HG03097 (cell line): ENCODE measurements at regions not wholly inside any gene's neighbourhood (a gene's known extent, or its start where the extent isn't known, plus 50 kb on each side); places are given as distances from the start of the nearest gene placed in this dataset.
A peak's percentile ranks its signal among the peaks of the same experiment; 100 is the strongest.
"Not testable (repeated sequence)": the region's sequence is repeated elsewhere in the genome, so short reads cannot be mapped to it uniquely, and the experiment has no call there.

ENCODE experiments used
- ATAC-seq: cut with Tn5 transposase; IDR thresholded peaks from one replicate; pipeline ENCODE4 v1.9.1; 2021; ENCODE audit not compliant: unreplicated experiment, low FRiP score

GRCh38 chr6:56752009-56752408, 109.3 kb upstream of the DST start:
- ATAC-seq: no peak

GRCh38 chr6:56751604-56752003, 108.9 kb upstream of the DST start:
- ATAC-seq: no peak

- ATAC-seq: no peak
Observed at GRCh38 chr6:56750686-56751085, 108.0 kb upstream of the DST start.

DNA sequence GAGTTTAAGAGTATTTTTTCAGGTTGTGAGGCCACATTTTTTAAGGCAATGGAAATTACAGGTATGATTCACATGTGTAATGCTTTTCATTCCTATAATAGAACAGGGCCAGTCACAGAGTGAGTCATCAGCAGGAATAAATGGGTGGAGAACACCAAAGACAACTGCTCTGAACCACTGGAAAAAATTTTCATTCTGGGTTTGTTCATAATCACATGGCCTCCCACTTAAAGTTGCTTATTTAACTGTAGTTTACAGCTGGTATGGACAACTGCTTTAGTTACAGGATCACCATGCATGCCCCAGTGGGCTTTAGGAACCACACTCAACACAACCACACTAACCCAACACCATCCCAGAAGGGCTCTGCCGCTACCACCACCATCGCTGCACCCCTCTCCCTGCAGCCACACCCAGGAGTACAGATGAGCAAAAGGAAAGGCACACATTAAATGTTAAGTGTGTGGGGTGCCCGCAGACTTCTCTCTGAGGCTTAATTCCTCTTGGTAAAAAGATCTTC, 107.0 kb upstream of the DST start:
- ATAC-seq: no peak

GRCh38 chr6:56746767-56747504, 104.2 kb upstream of the DST start:
- ATAC-seq: no peak

GRCh38 chr6:56745971-56746370, 103.3 kb upstream of the DST start:
- ATAC-seq: no peak

DNA sequence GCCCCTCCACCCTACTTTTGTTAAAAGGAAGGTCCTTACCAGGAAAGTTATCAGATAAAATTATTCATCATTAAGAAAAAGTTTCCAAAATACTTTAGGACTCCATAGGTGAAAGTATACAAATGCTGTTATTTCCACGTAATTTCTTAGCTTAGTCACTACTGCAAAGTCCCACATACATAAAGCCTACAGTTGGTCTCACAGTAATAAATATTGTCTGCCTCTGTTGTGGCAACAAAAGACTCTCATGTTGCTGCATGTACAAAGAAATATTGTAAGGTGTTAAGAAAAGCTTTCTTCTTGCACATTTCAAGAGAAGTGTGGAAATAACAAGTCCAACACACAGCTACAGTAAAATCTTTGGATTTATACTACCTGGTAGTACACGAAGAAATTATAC, 102.4 kb upstream of the DST start:
- ATAC-seq: no peak

GRCh38 chr6:56744528-56744927, 101.8 kb upstream of the DST start:
- ATAC-seq: no peak

- ATAC-seq: peak; percentile 65
Observed at GRCh38 chr6:56742122-56742791, 99.6 kb upstream of the DST start.

DNA sequence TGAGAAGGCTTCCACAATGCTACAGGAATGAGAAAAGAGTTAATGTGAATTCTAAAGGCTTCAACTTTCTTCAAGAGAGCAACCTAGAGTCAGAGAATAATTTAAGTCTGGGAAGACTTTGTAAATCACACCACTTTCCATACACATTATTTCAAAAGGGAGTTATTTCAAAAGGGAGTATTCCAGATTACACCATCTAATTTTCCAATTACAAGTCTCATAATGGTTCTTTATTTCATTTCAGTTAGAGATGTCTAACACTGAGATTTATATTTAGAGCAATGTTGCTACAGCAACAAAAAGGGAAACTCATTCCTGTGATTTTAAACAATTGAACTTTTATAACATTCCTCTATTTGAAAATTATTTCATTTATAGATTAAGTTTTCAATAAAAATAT, 98.8 kb upstream of the DST start:
- ATAC-seq: no peak

DNA sequence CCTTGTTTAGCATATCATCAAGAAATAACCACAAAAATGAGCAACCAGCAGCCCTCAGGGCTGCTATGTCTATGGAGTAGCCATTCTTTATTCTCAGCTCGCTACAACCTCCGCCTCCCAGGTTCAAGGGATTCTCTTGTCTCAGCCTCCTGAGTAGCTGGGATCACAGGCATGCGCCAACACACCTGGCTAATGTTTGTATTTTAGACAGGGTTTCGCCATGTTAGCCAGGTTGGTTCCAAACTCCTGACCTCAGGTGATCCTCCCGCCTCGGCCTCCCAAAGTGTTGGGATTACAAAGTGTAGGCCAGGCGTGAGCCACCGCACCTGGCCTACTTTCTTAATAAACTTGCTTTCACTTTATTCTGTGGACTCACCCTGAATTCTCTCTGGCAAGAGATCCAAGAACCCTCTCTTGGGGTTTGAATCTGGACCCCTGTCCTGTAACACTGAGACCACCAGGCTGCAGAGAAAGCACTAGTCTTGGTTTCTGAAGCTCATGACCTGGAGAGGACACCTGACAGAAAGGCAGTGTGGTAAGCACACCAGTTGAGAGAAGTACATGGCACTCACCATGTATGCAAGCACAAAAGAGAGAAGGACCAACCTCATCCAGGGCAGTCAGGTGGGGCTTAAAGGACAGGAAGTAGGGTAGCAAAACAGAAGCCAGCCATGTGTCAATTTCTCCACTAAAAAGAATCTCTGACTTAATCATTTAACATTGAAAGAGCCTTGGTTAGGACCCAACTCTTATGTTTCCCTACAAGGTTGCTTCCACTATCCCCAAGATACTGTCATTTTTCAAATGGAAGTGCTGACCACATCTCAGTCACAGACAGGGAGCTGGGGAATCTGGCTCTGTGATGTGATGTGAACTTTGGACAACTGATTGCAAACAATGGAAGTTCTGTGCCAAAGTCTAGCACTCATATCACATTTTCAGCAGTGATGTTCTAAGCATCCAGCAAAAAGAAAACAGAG, 97.4 kb upstream of the DST start:
- ATAC-seq: no peak

DNA sequence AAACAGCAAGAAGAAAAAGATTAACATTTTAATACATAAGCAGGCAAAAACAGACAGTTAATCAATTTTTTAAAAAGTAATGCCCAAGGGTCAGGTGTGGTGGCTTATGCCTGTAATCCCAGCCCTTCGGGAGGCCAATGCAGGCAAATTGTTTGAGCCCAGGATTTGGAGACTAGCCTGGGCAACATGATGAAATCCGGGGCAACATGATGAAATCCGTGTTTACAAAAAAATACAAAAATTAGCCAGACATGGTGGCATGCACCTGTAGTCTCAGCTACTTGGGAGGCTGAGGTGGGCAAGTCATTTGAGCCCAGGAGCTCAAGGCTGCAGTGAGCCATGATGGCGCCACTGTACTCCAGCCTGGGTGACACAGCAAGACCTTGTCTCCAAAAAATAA, 94.1 kb upstream of the DST start:
- ATAC-seq: no peak

- no peak for ATAC-seq
Observed at GRCh38 chr6:56734335-56734734, 91.6 kb upstream of the DST start.

DNA sequence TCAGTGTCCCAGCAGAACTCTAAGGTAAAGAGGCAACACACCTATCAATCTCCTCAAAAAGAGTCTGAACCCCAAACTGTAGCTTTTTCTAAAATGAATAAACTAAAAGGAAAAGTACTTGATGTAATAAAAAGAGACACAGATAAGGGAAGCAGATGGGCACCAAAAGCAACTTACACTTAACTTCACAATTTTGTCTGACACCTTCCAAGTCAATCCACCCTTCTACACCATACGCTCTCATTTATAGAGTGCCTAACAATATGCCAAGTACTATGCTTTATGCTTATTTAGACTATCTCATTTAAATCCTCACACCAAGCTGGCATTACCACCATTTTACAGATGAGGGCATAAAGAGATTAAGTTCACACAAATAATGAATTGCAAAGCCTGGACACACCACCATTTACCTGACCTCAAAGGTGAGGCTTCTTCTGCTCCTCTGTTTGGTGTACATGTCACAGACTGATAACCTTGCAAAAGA, 90.6 kb upstream of the DST start:
- ATAC-seq: no peak

DNA sequence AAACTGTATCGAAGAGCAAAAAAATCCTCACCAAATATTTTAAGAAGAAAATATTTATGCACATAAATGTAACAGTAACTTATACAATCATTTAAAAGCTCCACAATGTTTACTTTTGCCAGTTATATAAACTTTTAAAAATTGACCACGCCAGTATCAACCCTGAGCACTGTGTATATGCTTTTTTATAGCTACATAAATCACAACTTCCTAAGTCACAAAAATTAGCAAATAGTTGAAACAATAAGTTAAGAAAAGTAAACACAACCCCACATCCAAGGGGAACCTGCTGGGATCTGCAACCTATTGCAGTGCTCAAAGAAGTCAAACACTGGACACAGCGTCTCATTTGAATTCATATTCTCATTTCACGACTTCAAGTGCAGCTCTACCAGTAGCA, 89.8 kb upstream of the DST start:
- no peak for ATAC-seq

DNA sequence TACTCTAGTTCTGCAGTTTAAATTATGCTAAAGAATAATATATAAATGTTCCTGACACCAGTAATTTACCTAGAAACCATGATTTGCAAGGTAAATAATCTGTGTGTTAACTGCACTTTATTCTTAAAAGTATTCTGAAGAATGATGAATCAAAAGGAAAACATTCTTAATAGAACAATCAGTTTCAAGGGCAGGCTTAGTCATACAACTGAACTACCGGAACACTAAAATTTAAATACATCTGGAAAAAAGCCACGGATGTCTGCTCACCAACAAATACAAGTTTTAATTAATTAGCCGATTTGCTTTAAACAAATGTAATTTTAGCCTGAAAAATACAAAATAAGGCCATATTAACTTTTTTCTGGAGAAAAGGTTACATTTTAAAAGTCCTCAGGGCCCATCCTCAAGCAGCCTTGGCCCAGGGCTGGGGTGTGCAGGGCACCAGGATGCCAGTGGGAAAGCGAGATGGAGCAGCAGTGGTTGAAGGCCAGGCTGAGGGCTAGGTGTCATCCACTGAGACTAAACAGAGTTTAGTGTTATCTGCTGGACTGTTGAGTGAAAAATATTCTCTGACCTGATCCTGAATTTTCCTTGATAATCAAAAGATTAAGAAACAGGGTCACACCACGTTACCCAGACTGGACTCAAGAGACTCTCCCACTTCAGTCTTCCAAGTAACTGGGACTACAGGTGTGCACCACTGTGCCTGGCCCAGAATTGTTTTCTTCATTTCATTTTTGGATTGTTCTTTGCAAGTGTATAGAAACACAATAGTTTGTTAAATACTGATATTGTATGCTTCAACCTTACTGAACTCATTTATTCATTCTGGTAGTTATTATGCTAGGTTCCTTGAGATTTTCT, 88.2 kb upstream of the DST start:
- no peak for ATAC-seq

GRCh38 chr6:56729719-56730118, 87.0 kb upstream of the DST start:
- no peak for ATAC-seq

- ATAC-seq: not testable (repeated sequence)
Observed at GRCh38 chr6:56729166-56729565, 86.5 kb upstream of the DST start.

- no peak for ATAC-seq
Observed at GRCh38 chr6:56727097-56727850, 84.6 kb upstream of the DST start.
